ENCODE measurements at regions not wholly inside any gene's neighbourhood (a gene's known extent, or its start where the extent isn't known, plus 50 kb on each side); places are given as distances from the start of the nearest gene placed in this dataset.
A peak's percentile ranks its signal among the peaks of the same experiment; 100 is the strongest.

DNA sequence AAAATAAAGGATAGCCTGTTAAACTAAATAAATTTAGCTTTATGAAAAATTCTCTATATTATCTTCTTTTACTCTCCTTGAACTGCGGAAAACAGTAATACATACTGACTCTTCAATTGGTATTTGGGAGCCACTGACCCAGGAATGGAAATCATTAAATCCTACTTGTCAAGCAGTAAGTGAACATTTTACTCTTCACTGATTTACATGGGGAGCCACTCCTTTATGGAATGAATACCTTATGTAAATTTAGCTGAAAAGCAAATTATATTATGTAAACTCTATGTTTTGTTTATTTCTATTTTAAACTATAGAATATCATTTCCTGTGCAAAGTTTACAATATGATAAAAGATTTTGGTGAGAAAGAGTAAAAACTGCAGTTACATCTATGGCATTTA, 85.2 kb downstream of the STRADB start:
- TF ChIP-seq TOX (CRISPR knock-in tag; IDR thresholded peaks at IDR 0.05; ENCODE audit: borderline replicate concordance): no peak
- TF ChIP-seq, protein P1, sequence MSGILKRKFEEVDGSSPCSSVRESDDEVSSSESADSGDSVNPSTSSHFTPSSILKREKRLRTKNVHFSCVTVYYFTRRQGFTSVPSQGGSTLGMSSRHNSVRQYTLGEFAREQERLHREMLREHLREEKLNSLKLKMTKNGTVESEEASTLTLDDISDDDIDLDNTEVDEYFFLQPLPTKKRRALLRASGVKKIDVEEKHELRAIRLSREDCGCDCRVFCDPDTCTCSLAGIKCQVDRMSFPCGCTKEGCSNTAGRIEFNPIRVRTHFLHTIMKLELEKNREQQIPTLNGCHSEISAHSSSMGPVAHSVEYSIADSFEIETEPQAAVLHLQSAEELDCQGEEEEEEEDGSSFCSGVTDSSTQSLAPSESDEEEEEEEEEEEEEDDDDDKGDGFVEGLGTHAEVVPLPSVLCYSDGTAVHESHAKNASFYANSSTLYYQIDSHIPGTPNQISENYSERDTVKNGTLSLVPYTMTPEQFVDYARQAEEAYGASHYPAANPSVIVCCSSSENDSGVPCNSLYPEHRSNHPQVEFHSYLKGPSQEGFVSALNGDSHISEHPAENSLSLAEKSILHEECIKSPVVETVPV (CRISPR knock-in tag; IDR thresholded peaks at IDR 0.05): no peak
- TF ChIP-seq ISL1 (CRISPR knock-in tag; IDR thresholded peaks at IDR 0.05): no peak
- TF ChIP-seq, protein P2, sequence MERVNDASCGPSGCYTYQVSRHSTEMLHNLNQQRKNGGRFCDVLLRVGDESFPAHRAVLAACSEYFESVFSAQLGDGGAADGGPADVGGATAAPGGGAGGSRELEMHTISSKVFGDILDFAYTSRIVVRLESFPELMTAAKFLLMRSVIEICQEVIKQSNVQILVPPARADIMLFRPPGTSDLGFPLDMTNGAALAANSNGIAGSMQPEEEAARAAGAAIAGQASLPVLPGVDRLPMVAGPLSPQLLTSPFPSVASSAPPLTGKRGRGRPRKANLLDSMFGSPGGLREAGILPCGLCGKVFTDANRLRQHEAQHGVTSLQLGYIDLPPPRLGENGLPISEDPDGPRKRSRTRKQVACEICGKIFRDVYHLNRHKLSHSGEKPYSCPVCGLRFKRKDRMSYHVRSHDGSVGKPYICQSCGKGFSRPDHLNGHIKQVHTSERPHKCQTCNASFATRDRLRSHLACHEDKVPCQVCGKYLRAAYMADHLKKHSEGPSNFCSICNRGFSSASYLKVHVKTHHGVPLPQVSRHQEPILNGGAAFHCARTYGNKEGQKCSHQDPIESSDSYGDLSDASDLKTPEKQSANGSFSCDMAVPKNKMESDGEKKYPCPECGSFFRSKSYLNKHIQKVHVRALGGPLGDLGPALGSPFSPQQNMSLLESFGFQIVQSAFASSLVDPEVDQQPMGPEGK (CRISPR knock-in tag; IDR thresholded peaks at IDR 0.05; ENCODE audit: borderline replicate concordance): no peak
- TF ChIP-seq, protein P3, sequence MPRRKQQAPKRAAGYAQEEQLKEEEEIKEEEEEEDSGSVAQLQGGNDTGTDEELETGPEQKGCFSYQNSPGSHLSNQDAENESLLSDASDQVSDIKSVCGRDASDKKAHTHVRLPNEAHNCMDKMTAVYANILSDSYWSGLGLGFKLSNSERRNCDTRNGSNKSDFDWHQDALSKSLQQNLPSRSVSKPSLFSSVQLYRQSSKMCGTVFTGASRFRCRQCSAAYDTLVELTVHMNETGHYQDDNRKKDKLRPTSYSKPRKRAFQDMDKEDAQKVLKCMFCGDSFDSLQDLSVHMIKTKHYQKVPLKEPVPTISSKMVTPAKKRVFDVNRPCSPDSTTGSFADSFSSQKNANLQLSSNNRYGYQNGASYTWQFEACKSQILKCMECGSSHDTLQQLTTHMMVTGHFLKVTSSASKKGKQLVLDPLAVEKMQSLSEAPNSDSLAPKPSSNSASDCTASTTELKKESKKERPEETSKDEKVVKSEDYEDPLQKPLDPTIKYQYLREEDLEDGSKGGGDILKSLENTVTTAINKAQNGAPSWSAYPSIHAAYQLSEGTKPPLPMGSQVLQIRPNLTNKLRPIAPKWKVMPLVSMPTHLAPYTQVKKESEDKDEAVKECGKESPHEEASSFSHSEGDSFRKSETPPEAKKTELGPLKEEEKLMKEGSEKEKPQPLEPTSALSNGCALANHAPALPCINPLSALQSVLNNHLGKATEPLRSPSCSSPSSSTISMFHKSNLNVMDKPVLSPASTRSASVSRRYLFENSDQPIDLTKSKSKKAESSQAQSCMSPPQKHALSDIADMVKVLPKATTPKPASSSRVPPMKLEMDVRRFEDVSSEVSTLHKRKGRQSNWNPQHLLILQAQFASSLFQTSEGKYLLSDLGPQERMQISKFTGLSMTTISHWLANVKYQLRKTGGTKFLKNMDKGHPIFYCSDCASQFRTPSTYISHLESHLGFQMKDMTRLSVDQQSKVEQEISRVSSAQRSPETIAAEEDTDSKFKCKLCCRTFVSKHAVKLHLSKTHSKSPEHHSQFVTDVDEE (CRISPR knock-in tag; IDR thresholded peaks at IDR 0.05): no peak
- TF ChIP-seq, protein P4, sequence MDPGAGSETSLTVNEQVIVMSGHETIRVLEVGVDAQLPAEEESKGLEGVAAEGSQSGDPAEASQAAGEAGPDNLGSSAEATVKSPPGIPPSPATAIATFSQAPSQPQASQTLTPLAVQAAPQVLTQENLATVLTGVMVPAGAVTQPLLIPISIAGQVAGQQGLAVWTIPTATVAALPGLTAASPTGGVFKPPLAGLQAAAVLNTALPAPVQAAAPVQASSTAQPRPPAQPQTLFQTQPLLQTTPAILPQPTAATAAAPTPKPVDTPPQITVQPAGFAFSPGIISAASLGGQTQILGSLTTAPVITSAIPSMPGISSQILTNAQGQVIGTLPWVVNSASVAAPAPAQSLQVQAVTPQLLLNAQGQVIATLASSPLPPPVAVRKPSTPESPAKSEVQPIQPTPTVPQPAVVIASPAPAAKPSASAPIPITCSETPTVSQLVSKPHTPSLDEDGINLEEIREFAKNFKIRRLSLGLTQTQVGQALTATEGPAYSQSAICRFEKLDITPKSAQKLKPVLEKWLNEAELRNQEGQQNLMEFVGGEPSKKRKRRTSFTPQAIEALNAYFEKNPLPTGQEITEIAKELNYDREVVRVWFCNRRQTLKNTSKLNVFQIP (CRISPR knock-in tag; IDR thresholded peaks at IDR 0.05; ENCODE audit: borderline replicate concordance, low read depth): no peak
- TF ChIP-seq ZNF8 (CRISPR knock-in tag; IDR thresholded peaks at IDR 0.05): no peak
- no peak for TF ChIP-seq ZFP3 (CRISPR knock-in tag; IDR thresholded peaks at IDR 0.05)

DNA sequence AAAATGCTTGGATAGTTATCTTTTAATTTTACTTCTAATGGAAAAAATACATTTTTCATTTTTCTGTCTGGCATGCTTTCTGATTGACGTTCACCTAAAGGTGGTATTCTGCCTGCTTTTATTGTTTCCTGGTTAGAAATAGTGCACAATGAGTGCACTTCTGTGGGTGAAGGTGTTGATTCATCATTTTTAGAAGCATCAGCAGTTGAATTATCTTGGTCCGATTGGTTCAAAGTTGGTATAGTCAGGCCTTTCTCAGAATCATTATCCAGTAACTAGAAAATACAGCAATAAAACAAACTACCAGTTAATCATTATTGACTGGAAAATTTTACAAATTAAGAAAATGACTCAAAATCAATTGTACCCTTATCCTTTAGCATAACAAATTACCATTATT, 84.5 kb downstream of the STRADB start:
- ATAC-seq: no peak
- TF ChIP-seq PPARA (CRISPR knock-in tag; IDR thresholded peaks at IDR 0.05; ENCODE audit: borderline replicate concordance): no peak
- TF ChIP-seq, protein P1 (CRISPR knock-in tag; IDR thresholded peaks at IDR 0.05): no peak
- TF ChIP-seq, protein P5, sequence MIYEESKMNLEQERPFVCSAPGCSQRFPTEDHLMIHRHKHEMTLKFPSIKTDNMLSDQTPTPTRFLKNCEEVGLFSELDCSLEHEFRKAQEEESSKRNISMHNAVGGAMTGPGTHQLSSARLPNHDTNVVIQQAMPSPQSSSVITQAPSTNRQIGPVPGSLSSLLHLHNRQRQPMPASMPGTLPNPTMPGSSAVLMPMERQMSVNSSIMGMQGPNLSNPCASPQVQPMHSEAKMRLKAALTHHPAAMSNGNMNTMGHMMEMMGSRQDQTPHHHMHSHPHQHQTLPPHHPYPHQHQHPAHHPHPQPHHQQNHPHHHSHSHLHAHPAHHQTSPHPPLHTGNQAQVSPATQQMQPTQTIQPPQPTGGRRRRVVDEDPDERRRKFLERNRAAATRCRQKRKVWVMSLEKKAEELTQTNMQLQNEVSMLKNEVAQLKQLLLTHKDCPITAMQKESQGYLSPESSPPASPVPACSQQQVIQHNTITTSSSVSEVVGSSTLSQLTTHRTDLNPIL (CRISPR knock-in tag; IDR thresholded peaks at IDR 0.05; ENCODE audit: low read depth): no peak

More for the DNA sequence above, 85.2 kb downstream of the STRADB start:
- no peak for ATAC-seq

DNA sequence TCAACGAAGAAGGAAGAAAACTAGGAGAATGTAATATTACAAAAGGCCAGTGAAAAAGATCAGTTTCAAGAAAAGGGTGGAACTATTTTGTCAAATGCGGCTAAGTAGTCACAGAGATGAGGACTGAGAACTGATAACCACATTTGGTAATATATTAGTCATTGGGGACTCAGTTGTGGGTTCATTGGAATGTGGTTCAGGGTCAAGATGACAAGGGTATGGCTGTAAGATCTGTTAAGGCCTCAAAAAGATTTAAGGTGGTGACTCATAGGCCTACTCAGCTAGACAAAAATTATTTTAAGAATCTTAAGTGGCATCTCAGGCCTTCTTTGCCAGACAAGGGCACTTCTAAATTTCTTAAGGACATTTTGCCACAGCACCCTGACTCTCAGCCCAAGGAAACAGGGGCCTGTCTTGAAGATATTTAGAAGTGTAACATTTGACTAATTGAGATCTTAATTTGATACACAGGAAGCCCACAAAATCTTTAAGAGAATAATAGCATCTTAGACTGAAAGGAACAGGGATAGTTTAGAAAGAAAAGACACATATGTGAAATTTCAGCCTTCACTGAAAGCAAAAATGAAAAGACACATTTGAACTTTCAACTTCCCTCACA, 81.3 kb downstream of the STRADB start:
- ATAC-seq: peak; percentile 86
- TF ChIP-seq ZNF70 (CRISPR knock-in tag; IDR thresholded peaks at IDR 0.05) (no peak), ZC3H10 (CRISPR knock-in tag; IDR thresholded peaks at IDR 0.05) (no peak), ISL1 (CRISPR knock-in tag; IDR thresholded peaks at IDR 0.05) (no peak), ZNF8 (CRISPR knock-in tag; IDR thresholded peaks at IDR 0.05) (no peak), OSR1 (CRISPR knock-in tag; IDR thresholded peaks at IDR 0.05) (no peak), TCF4 (CRISPR knock-in tag; IDR thresholded peaks at IDR 0.05; ENCODE audit: borderline replicate concordance) (no peak), ESRRG (CRISPR knock-in tag; IDR thresholded peaks at IDR 0.05) (no peak), RARB (CRISPR knock-in tag; IDR thresholded peaks at IDR 0.05) (no peak), TOX (CRISPR knock-in tag; IDR thresholded peaks at IDR 0.05; ENCODE audit: borderline replicate concordance) (no peak), GLIS3 (CRISPR knock-in tag; IDR thresholded peaks at IDR 0.05) (no peak), ARNTL (CRISPR knock-in tag; IDR thresholded peaks at IDR 0.05; ENCODE audit: borderline replicate concordance, low read depth) (no peak), CSDC2 (CRISPR knock-in tag; IDR thresholded peaks at IDR 0.05) (no peak)
- TF ChIP-seq, protein P2 (CRISPR knock-in tag; IDR thresholded peaks at IDR 0.05; ENCODE audit: borderline replicate concordance): no peak
- TF ChIP-seq, protein P5 (CRISPR knock-in tag; IDR thresholded peaks at IDR 0.05; ENCODE audit: low read depth): no peak
- TF ChIP-seq, protein P3 (CRISPR knock-in tag; IDR thresholded peaks at IDR 0.05): no peak

Data from SK-N-SH treated with all-trans-retinoic acid at 6 μM for 48 hours (cell line).